Testis (tissue), 2 donors: ENCODE measurements at regions not wholly inside any gene's neighbourhood (a gene's known extent, or its start where the extent isn't known, plus 50 kb on each side); places are given as distances from the start of the nearest gene placed in this dataset.
"Not testable (repeated sequence)": the region's sequence is repeated elsewhere in the genome, so short reads cannot be mapped to it uniquely, and the experiment has no call there.

ENCODE experiments used
- DNase-seq: peaks from one replicate; pipeline ENCODE4 v3.0.0-alpha.2; 2019
- H3K27ac ChIP-seq, 2 donors: fragments of 200-600 bp; sonication (generic); one replicate each; pipeline ENCODE4 v1.5.1; 2019
- H3K27me3 ChIP-seq: fragments of 200-600 bp; sonication (generic); one replicate; pipeline ENCODE4 v1.5.1; 2019
- H3K36me3 ChIP-seq: fragments of 200-600 bp; sonication (generic); one replicate; pipeline ENCODE4 v1.5.1; 2017; ENCODE audit warnings: low read depth; ENCODE audit errors: missing control alignments
- H3K4me1 ChIP-seq: fragments of 200-600 bp; sonication (generic); one replicate; pipeline ENCODE4 v1.5.1; 2019
- H3K4me3 ChIP-seq, 2 donors: fragments of 200-600 bp; sonication (generic); one replicate each; pipeline ENCODE4 v1.5.1; 2017 to 2019
- H3K9me3 ChIP-seq: fragments of 200-600 bp; sonication (generic); one replicate; pipeline ENCODE4 v1.5.1; 2017
- WGBS, 2 donors: methylation state at CpG; one replicate each; pipeline ENCODE4 v1.1.5; 2018; 5-methylcytosine and 5-hydroxymethylcytosine counted together
- intact Hi-C: fragments of 100-400 bp; cut with DNase I; formaldehyde crosslinking; loops from one replicate; pipeline ENCODE4 v1.15.1; 2023; ENCODE audit warnings: low total_unique reads

GRCh38 chr9:61330342-61331092, 140.7 kb downstream of the SPATA31A7 start:
- intact Hi-C loops, H3K27ac ChIP-seq, H3K27me3 ChIP-seq, H3K36me3 ChIP-seq, H3K4me1 ChIP-seq, H3K9me3 ChIP-seq: not testable (repeated sequence)
- 0 to 1% methylated on average over 3 to 17 of the region's 75 CpGs for WGBS, 2 donors
- peak; percentile 43 for DNase-seq
- H3K4me3 ChIP-seq, result peak overlapping the region in 1 of 2 donors; percentile 23

- H3K36me3 ChIP-seq, intact Hi-C loops, H3K27me3 ChIP-seq, H3K9me3 ChIP-seq, H3K27ac ChIP-seq, H3K4me3 ChIP-seq, H3K4me1 ChIP-seq, DNase-seq: not testable (repeated sequence)
- WGBS, 2 donors, result 80% methylated on average over 1 of the region's 6 CpGs; no CpG with 5 or more reads in 1 of the 2 donors
These were observed 167.1 kb downstream of the SPATA31A7 start for GRCh38 chr9:61356936-61357335.

GRCh38 chr9:61374390-61374789, 184.6 kb downstream of the SPATA31A7 start:
- H3K27ac ChIP-seq, H3K4me1 ChIP-seq, H3K9me3 ChIP-seq, H3K36me3 ChIP-seq, H3K4me3 ChIP-seq, intact Hi-C loops, DNase-seq, H3K27me3 ChIP-seq: not testable (repeated sequence)
- 50 to 80% methylated on average over 1 of the region's 1 CpG for WGBS, 2 donors

- H3K9me3 ChIP-seq, H3K4me1 ChIP-seq, intact Hi-C loops, DNase-seq, H3K27me3 ChIP-seq, H3K4me3 ChIP-seq, H3K27ac ChIP-seq, H3K36me3 ChIP-seq: not testable (repeated sequence)
- WGBS, 2 donors, result no CpG with 5 or more reads among the region's 4 CpGs
These were observed 186.3 kb downstream of the SPATA31A7 start for GRCh38 chr9:61376159-61376558.

GRCh38 chr9:61386035-61386815, 196.4 kb downstream of the SPATA31A7 start:
- DNase-seq, result peak; percentile 15
- WGBS, 2 donors, result no CpG with 5 or more reads among the region's 11 CpGs
- H3K27ac ChIP-seq, intact Hi-C loops, H3K4me1 ChIP-seq, H3K36me3 ChIP-seq, H3K27me3 ChIP-seq, H3K4me3 ChIP-seq, H3K9me3 ChIP-seq: not testable (repeated sequence)

- H3K27ac ChIP-seq, intact Hi-C loops, H3K4me1 ChIP-seq, H3K27me3 ChIP-seq, DNase-seq, H3K36me3 ChIP-seq, H3K4me3 ChIP-seq, H3K9me3 ChIP-seq: not testable (repeated sequence)
These were observed 196.9 kb downstream of the SPATA31A7 start for GRCh38 chr9:61386816-61387102.

GRCh38 chr9:61402692-61403091, 212.9 kb downstream of the SPATA31A7 start:
- not testable (repeated sequence) for H3K4me3 ChIP-seq, DNase-seq
- no CpG with 5 or more reads among the region's 1 CpG for WGBS, 2 donors

DNA sequence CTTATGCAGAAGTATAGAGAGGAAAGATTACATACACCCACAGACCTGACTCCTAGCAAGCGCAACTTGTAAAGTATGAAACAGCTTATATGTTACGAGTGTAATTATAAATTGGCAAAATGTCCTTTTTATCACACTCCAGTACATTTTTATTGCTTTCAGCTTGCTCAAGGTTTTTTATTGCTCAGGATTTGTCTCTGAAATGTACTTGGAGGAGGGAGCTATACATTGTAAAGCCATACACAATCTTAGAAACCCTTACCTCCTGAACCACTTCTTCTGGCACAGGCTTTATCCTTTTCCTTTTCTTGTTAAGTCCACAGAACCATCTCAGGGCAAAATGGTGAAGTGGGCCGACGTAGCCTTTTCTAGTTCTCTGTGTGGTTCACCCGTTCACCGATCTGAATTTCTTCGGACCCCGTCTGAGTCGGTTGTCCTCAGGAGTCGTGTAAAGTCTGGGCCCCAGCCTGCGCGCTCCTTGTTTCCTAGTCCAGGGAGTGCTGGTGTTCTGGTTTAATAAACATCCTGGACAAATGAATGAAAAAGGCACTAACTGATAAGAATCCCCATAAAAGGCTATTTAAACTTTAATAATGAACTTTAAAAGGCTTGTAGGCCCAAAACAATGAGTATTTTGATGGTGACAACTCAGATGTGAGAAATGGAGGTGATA, 222.2 kb downstream of the SPATA31A7 start:
- H3K27me3 ChIP-seq, H3K36me3 ChIP-seq, H3K4me1 ChIP-seq, H3K27ac ChIP-seq, H3K9me3 ChIP-seq, H3K4me3 ChIP-seq, intact Hi-C loops, DNase-seq: not testable (repeated sequence)
- WGBS, 2 donors, result 77 to 83% methylated on average over 3 to 10 of the region's 12 CpGs

More at GRCh38 chr9:61402692-61403091, 212.9 kb downstream of the SPATA31A7 start:
- H3K4me1 ChIP-seq, H3K27ac ChIP-seq, H3K36me3 ChIP-seq, intact Hi-C loops, H3K9me3 ChIP-seq, H3K27me3 ChIP-seq: not testable (repeated sequence)

GRCh38 chr9:61412738-61413137, 222.9 kb downstream of the SPATA31A7 start:
- H3K4me1 ChIP-seq, H3K27me3 ChIP-seq, H3K36me3 ChIP-seq, H3K27ac ChIP-seq, H3K9me3 ChIP-seq, H3K4me3 ChIP-seq, intact Hi-C loops, DNase-seq: not testable (repeated sequence)
- WGBS, 2 donors, result 60 to 70% methylated on average over 2 of the region's 5 CpGs

GRCh38 chr9:61418174-61418573, 228.3 kb downstream of the SPATA31A7 start:
- H3K4me3 ChIP-seq, H3K4me1 ChIP-seq, DNase-seq, H3K9me3 ChIP-seq, H3K27ac ChIP-seq, intact Hi-C loops, H3K27me3 ChIP-seq, H3K36me3 ChIP-seq: not testable (repeated sequence)

GRCh38 chr9:61420267-61420958, 230.6 kb downstream of the SPATA31A7 start:
- not testable (repeated sequence) for H3K4me1 ChIP-seq, DNase-seq
- WGBS, 2 donors, result no CpG with 5 or more reads among the region's 7 CpGs

More at GRCh38 chr9:61420267-61420958, 230.6 kb downstream of the SPATA31A7 start:
- H3K4me3 ChIP-seq, H3K36me3 ChIP-seq, intact Hi-C loops, H3K9me3 ChIP-seq, H3K27me3 ChIP-seq, H3K27ac ChIP-seq: not testable (repeated sequence)
